OCI-LY3 (cell line): ENCODE measurements at regions not wholly inside any gene's neighbourhood (a gene's known extent, or its start where the extent isn't known, plus 50 kb on each side); places are given as distances from the start of the nearest gene placed in this dataset.

ENCODE experiments used
- CTCF ChIP-seq: fragments of 200-600, 300-600 bp; sonication (generic); IDR thresholded peaks from 2 replicates; pipeline ENCODE4 v1.5.1; 2014; ENCODE audit warnings: antibody characterized with exemption, low read length, low read depth
- EZH2phosphoT487 ChIP-seq: fragments of 200-600 bp; shearing (Covaris generic); IDR thresholded peaks from 2 replicates; pipeline ENCODE4 v1.6.1; 2018; ENCODE audit warnings: antibody characterized with exemption, mixed run types, low read depth

- TF ChIP-seq CTCF (no peak), EZH2phosphoT487 (no peak)
Observed at GRCh38 chr6:141726248-141726647, 406.5 kb upstream of the GJE1 start.
